AG09319 (cell line): ENCODE measurements at regions not wholly inside any gene's neighbourhood (a gene's known extent, or its start where the extent isn't known, plus 50 kb on each side); places are given as distances from the start of the nearest gene placed in this dataset.

Experiments used
- DNase-seq: peaks from one replicate; pipeline ENCODE4 v3.0.0-alpha.2; 2010; ENCODE audit warnings: low read depth; ENCODE audit errors: extremely low read depth
- TF ChIP-seq, protein P1 (sequence below): IDR thresholded peaks from 2 replicates; pipeline ENCODE4 v1.5.1; 2011; ENCODE audit warnings: low read depth, mild to moderate bottlenecking, inconsistent platforms, low read length, moderate library complexity

DNA sequence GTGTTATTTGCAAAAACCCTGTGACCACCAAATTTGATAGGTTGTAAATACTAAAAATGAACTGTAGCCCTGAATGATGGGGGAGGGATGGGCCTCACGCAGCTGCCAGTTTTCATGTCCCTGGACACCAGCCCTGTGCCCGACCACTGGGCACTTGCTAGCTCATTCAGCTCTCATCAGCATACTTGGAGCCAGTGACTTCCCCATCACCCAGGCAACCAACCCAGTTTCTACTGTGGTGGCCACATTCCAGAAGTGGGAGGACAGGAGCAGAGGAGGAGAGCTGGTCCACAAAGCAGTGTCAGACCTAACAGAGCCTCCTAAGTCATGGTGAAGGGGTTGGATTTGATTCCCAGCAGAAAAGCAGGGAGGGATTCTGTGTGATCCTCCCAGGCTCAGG lies 128.2 kb downstream of the CPEB2 start:
- TF ChIP-seq, protein P1, sequence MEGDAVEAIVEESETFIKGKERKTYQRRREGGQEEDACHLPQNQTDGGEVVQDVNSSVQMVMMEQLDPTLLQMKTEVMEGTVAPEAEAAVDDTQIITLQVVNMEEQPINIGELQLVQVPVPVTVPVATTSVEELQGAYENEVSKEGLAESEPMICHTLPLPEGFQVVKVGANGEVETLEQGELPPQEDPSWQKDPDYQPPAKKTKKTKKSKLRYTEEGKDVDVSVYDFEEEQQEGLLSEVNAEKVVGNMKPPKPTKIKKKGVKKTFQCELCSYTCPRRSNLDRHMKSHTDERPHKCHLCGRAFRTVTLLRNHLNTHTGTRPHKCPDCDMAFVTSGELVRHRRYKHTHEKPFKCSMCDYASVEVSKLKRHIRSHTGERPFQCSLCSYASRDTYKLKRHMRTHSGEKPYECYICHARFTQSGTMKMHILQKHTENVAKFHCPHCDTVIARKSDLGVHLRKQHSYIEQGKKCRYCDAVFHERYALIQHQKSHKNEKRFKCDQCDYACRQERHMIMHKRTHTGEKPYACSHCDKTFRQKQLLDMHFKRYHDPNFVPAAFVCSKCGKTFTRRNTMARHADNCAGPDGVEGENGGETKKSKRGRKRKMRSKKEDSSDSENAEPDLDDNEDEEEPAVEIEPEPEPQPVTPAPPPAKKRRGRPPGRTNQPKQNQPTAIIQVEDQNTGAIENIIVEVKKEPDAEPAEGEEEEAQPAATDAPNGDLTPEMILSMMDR: no peak

DNA sequence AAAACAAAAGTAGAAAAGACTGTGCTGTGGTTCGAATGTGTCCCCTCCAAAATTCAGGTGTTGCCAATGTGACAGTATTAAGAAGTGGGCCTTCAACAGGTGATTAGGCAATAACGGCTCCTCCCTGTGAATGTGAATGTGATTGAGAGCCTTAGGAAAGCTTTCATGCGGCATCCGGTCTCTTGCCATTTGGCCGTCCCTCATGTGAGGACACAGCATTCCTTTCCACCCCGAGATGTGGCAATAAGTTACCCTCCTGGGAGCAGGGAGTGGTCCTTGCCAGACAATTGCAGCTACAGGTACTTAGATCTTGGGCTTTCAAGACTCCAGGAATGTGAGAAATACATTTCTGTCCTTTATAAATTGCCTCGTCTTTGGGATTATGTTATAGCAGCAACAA lies 129.3 kb downstream of the CPEB2 start:
- TF ChIP-seq, protein P1: no peak
- DNase-seq: no peak

More for the DNA sequence above, 128.2 kb downstream of the CPEB2 start:
- DNase-seq: no peak

DNA sequence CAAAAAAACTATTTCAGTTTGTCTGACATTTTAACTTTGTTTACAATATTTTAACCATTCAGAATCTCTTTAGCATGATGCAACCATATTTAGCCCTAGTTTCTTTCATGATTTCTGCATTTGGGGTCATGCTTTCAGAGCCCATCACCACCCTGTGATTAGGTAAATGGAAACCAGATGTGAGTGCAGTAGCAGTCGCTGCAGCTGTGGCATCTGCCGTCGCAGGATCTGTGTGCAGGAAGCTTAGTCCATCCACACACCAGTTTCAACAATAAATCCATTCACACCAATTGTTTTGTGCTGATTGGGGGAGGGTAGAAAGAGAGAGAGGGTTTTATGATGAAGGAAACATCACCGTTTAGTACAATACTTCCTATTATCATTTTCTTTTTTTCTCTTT lies 130.5 kb downstream of the CPEB2 start:
- DNase-seq: no peak
- TF ChIP-seq, protein P1: no peak

DNA sequence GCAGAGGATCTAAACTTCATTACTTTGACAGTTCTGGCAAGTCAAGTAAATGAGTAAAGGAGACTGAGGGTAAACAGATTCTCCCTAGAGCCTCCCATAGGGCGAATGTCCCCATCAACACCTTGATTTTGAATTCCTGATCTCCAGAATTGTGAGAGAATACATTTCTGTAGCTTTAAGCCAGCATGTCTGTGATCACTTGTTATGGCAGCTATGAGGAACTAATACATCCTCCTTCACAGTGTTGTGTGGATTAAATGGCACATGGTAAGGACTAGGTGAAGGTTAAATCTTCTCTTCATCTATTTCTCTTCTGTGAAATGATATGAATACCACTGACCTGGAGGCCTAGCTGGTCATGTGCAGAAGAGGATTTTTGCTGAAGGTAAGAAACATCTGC lies 137.3 kb downstream of the CPEB2 start:
- no peak for DNase-seq

DNA sequence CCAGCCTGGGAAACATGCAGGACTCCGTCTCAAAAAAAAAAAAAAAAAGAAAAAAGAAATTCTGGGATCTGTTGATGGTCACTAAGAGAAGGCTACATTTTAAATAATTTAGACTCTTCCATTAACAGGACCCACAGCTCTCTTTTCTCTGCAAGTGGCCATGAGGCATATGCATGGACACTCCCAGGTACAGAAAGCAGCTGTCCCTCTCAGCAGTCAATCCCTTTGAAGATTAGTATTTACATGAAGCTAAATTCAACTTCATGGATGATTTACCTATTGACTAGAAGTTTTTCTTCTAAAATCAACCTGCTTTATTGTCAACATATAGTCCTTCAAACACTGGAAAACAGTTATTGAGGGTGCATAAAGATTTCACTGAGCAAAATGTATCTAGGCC lies 139.9 kb downstream of the CPEB2 start:
- TF ChIP-seq, protein P1: no peak
- DNase-seq: no peak

More for the DNA sequence above, 137.3 kb downstream of the CPEB2 start:
- TF ChIP-seq, protein P1: no peak

DNA sequence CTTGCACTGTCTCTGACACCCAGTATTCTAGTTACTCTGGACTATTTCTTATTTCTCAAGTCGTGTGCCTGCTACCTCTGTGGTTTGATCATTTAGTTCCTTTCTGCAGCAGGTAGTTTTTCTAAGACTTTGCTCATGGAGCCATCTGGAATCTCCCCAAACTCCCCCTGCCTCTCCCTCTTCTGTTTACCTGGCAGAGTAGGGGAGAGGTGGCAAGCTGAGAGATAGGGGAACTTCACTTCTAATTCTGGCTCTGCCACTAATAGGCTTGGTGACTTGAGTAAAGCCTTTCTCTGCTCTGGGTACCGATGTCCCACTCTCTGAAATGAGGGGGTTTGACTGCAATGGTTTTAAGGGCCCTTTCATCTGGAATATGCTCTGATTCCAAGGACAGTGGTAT lies 141.3 kb downstream of the CPEB2 start:
- TF ChIP-seq, protein P1: no peak
- no peak for DNase-seq

DNA sequence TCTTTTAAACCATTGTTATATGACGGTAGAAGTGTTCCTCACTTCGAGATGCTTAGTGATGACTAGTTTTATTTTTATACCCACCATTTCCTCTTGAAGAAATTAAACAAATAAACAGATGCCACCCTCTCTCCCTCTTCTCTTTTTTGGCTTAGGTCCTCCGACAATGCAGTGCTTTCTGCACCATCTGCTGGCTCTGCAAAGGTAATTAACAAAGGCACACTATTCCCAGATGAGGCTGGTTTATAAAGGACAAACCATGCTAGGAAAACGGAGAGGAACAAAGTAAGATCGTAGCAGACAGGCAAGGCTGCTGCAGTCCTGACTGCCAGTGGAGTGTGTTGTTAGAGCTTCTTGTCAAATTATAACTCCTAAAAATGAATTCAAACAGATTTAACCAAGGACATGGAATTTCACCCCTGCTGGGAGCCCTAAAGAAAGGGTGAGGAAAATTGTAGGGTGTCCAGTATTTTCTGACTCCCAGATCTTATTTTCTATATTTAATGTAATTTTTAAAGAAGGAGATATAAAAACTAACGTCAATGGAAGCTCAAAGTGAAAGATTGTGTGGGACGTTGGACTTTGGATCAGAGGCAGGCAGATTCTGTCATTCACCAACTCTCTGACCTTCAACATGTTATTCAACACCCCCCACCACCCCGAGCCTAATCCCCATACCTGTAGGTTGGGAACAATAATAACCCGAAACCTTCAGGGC lies 142.1 kb downstream of the CPEB2 start:
- no peak for DNase-seq
- TF ChIP-seq, protein P1: no peak
